DND-41 (cell line): ENCODE measurements at regions not wholly inside any gene's neighbourhood (a gene's known extent, or its start where the extent isn't known, plus 50 kb on each side); places are given as distances from the start of the nearest gene placed in this dataset.

Experiments used
- ATAC-seq: fragments of 200-7000 bp; cut with Tn5 transposase; 3 replicates; pipeline ENCODE4 v1.9.1; 2021; ENCODE audit warnings: low read depth; ENCODE audit not compliant: insufficient read depth
- DNase-seq: peaks from one replicate; pipeline ENCODE4 v3.0.0-alpha.2; 2020
- H2AFZ ChIP-seq: 2 replicates; pipeline ENCODE4 v1.6.0; 2012; ENCODE audit warnings: low read depth, low read length
- H3K27ac ChIP-seq: 2 replicates; pipeline ENCODE4 v1.5.1; 2012; ENCODE audit warnings: low read length, inconsistent platforms
- H3K27me3 ChIP-seq: fragments of 200-600 bp; sonication (generic); 2 replicates; pipeline ENCODE4 v1.6.0; 2012; ENCODE audit warnings: low read length, mild to moderate bottlenecking, inconsistent platforms; ENCODE audit not compliant: insufficient read depth, poor library complexity
- H3K36me3 ChIP-seq: 2 replicates; pipeline ENCODE4 v1.5.1; 2012; ENCODE audit warnings: low read length, inconsistent platforms; ENCODE audit not compliant: insufficient read depth
- H3K4me1 ChIP-seq: 2 replicates; pipeline ENCODE4 v1.5.1; 2012; ENCODE audit warnings: mild to moderate bottlenecking, low read length; ENCODE audit not compliant: insufficient read depth
- H3K4me2 ChIP-seq: 2 replicates; pipeline ENCODE4 v1.6.0; 2012; ENCODE audit warnings: mild to moderate bottlenecking, moderate library complexity, low read length, inconsistent platforms; ENCODE audit not compliant: insufficient read depth
- H3K4me3 ChIP-seq, 2 experiments: fragments of 200-600 bp in 1 of 2; shearing (Covaris generic) in 1 of 2; 2 replicates each; pipeline ENCODE4 v1.5.1; 2012 to 2016; ENCODE audit warnings: inconsistent platforms in 2 of 2, low read length in 2 of 2, mild to moderate bottlenecking in 2 of 2, low read depth in 1 of 2, moderate library complexity in 1 of 2
- H3K79me2 ChIP-seq: 2 replicates; pipeline ENCODE4 v1.6.0; 2012; ENCODE audit warnings: low read length, inconsistent platforms; ENCODE audit not compliant: insufficient read depth
- H3K9ac ChIP-seq: 2 replicates; pipeline ENCODE4 v1.6.0; 2012; ENCODE audit warnings: low read depth, mild to moderate bottlenecking, inconsistent platforms, low read length, moderate library complexity
- H3K9me3 ChIP-seq: 2 replicates; pipeline ENCODE4 v1.5.1; 2012; ENCODE audit warnings: low read length, moderate library complexity, mild to moderate bottlenecking, inconsistent platforms; ENCODE audit not compliant: insufficient read depth, severe bottlenecking
- H4K20me1 ChIP-seq: 2 replicates; pipeline ENCODE4 v1.6.0; 2012; ENCODE audit warnings: low read length; ENCODE audit not compliant: insufficient read depth
- CTCF ChIP-seq: IDR thresholded peaks from 2 replicates; pipeline ENCODE4 v1.5.1; 2012; ENCODE audit warnings: borderline replicate concordance, low read length, moderate library complexity, mild to moderate bottlenecking; ENCODE audit not compliant: poor library complexity, severe bottlenecking; ENCODE audit errors: extremely low read depth
- EZH2 ChIP-seq: IDR thresholded peaks from 3 replicates; pipeline ENCODE4 v1.6.1; 2012; ENCODE audit warnings: borderline replicate concordance, low read depth, mild to moderate bottlenecking, moderate library complexity, low read length, inconsistent platforms; ENCODE audit not compliant: severe bottlenecking

- no peak overlapping the region for H2AFZ ChIP-seq
- H4K20me1 ChIP-seq: no peaks in the 10 kb centered on the region
- H3K27me3 ChIP-seq: no peaks in the 10 kb centered on the region
- H3K9me3 ChIP-seq: no peaks in the 10 kb centered on the region
- H3K4me1 ChIP-seq: no peaks in the 10 kb centered on the region
- H3K27ac ChIP-seq: no peak overlapping the region
- H3K4me3 ChIP-seq: no peak overlapping the region
- DNase-seq (no peak), ATAC-seq (no peak)
- no peaks in the 10 kb centered on the region for H3K79me2 ChIP-seq
- H3K4me2 ChIP-seq: no peak overlapping the region
- no peak for TF ChIP-seq EZH2
- no peak for TF ChIP-seq CTCF
- H3K36me3 ChIP-seq: no peaks in the 10 kb centered on the region
- H3K9ac ChIP-seq: no peak overlapping the region
These were observed 50.1 kb upstream of the BCL6 start for GRCh38 chr3:187795207-187795960.

- TF ChIP-seq EZH2 (no peak), CTCF (no peak)
- DNase-seq (no peak), ATAC-seq (peak; percentile 41; the same call in 1 of the 3 replicates)
- Histone ChIP-seq H3K79me2 (no peaks in the 10 kb centered on the region), H3K27me3 (no peaks in the 10 kb centered on the region), H3K4me2 (no peak overlapping the region), H3K27ac (no peak overlapping the region), H4K20me1 (no peaks in the 10 kb centered on the region), H2AFZ (no peak overlapping the region), H3K4me1 (no peaks in the 10 kb centered on the region), H3K36me3 (no peaks in the 10 kb centered on the region), H3K9me3 (no peaks in the 10 kb centered on the region), H3K4me3 (no peak overlapping the region), H3K9ac (no peak overlapping the region)
These were observed 52.9 kb upstream of the BCL6 start for GRCh38 chr3:187798126-187798525.

- Histone ChIP-seq H3K27ac (no peak overlapping the region), H3K27me3 (no peaks in the 10 kb centered on the region), H4K20me1 (no peaks in the 10 kb centered on the region), H3K4me3 (no peak overlapping the region), H3K36me3 (no peaks in the 10 kb centered on the region), H3K9ac (no peak overlapping the region), H2AFZ (no peak overlapping the region), H3K9me3 (no peaks in the 10 kb centered on the region), H3K79me2 (no peaks in the 10 kb centered on the region), H3K4me2 (no peak overlapping the region), H3K4me1 (no peaks in the 10 kb centered on the region)
- TF ChIP-seq CTCF: no peak
- no peak for TF ChIP-seq EZH2
- ATAC-seq: peak; percentile 59; the same call in 1 of the 3 replicates
- peak; percentile 19 for DNase-seq
These were observed 53.6 kb upstream of the BCL6 start for GRCh38 chr3:187798531-187799530.
